Small intestine (tissue), 7 donors: ENCODE measurements at regions not wholly inside any gene's neighbourhood (a gene's known extent, or its start where the extent isn't known, plus 50 kb on each side); places are given as distances from the start of the nearest gene placed in this dataset.

Experiments used
- DNase-seq, 2 donors: peaks; one replicate each; pipeline versions ENCODE4 v3.0.0 to v3.0.0-alpha.2; 2013
- FAIRE-seq: peaks from 2 replicates; lab custom pipeline; 2012; peaks lifted over from hg19 to GRCh38; lab: Jason Lieb, UNC
- H3K27ac ChIP-seq, 3 donors: one replicate each; pipeline ENCODE4 v1.5.1; 2013; ENCODE audit warnings: low read length in 2 of 3, mild to moderate bottlenecking in 2 of 3, control low read depth in 1 of 3, inconsistent platforms in 1 of 3, low read depth in 1 of 3, moderate library complexity in 1 of 3
- H3K27me3 ChIP-seq, 3 donors: one replicate each; pipeline ENCODE4 v1.6.1; 2013; ENCODE audit warnings: low read length in 3 of 3, inconsistent platforms in 1 of 3; ENCODE audit not compliant: control insufficient read depth in 3 of 3, insufficient read depth in 3 of 3
- H3K36me3 ChIP-seq, 3 donors: one replicate each; pipeline ENCODE4 v1.6.1; 2013; ENCODE audit warnings: low read length in 3 of 3, inconsistent platforms in 1 of 3, low read depth in 1 of 3, mild to moderate bottlenecking in 1 of 3, moderate library complexity in 1 of 3; ENCODE audit not compliant: control insufficient read depth in 3 of 3, insufficient read depth in 2 of 3
- H3K4me1 ChIP-seq, 3 donors: one replicate each; pipeline ENCODE4 v1.6.1; 2013; ENCODE audit warnings: low read length in 2 of 3, inconsistent platforms in 1 of 3, low read depth in 1 of 3, mild to moderate bottlenecking in 1 of 3, moderate library complexity in 1 of 3; ENCODE audit not compliant: control insufficient read depth in 3 of 3, insufficient read depth in 2 of 3
- H3K4me3 ChIP-seq, 3 donors: one replicate each; pipeline ENCODE4 v1.5.1; 2013; ENCODE audit warnings: low read length in 3 of 3, control low read depth in 1 of 3, inconsistent platforms in 1 of 3, low read depth in 1 of 3, mild to moderate bottlenecking in 1 of 3, moderate library complexity in 1 of 3
- H3K9me3 ChIP-seq, 2 donors: one replicate each; pipeline ENCODE4 v1.6.1; 2013; ENCODE audit warnings: low read depth in 1 of 2, low read length in 1 of 2; ENCODE audit not compliant: control insufficient read depth in 2 of 2, insufficient read depth in 1 of 2
- WGBS, 3 donors: extraction: QIAGEN DNeasy Blood & Tissue Kit; methylation state at CpG; one replicate each; pipeline ENCODE4 v1.1.7; 2013; 5-methylcytosine and 5-hydroxymethylcytosine counted together
- donor health status: healthy with polysubstance abuse.
- donor health status: control.
- donor health status: control.
- donor health status: Bipolar disorder and iron deficiency.
- donor health status: healthy.

- no peak for DNase-seq
- H3K4me1 ChIP-seq: no peaks in the 10 kb centered on the region
- H3K27ac ChIP-seq: no peak overlapping the region
- no peaks in the 10 kb centered on the region for H3K36me3 ChIP-seq
- H3K9me3 ChIP-seq: no peaks in the 10 kb centered on the region
- H3K4me3 ChIP-seq: no peak overlapping the region
- FAIRE-seq: no peak
- 78 to 84% (median 83%) methylated on average over 3 of the region's 3 CpGs for WGBS, 3 donors
- no peaks in the 10 kb centered on the region for H3K27me3 ChIP-seq
These were observed 570.5 kb downstream of the TDRD15 start for GRCh38 chr2:21694079-21694878.

GRCh38 chr2:21696900-21697299 lies 573.1 kb downstream of the TDRD15 start:
- H3K9me3 ChIP-seq: no peaks in the 10 kb centered on the region
- WGBS, 3 donors: 65 to 80% (median 71%) methylated on average over 4 of the region's 4 CpGs
- no peak for DNase-seq
- no peaks in the 10 kb centered on the region for H3K36me3 ChIP-seq
- H3K4me3 ChIP-seq: no peak overlapping the region
- no peaks in the 10 kb centered on the region for H3K4me1 ChIP-seq
- FAIRE-seq: no peak
- no peaks in the 10 kb centered on the region for H3K27me3 ChIP-seq
- no peak overlapping the region for H3K27ac ChIP-seq

- DNase-seq: no peak
- H3K27me3 ChIP-seq: no peaks in the 10 kb centered on the region
- FAIRE-seq: no peak
- no peak overlapping the region for H3K4me3 ChIP-seq
- no peaks in the 10 kb centered on the region for H3K36me3 ChIP-seq
- no peaks in the 10 kb centered on the region for H3K9me3 ChIP-seq
- H3K4me1 ChIP-seq: no peaks in the 10 kb centered on the region
- no peak overlapping the region for H3K27ac ChIP-seq
These were observed 576.9 kb downstream of the TDRD15 start for GRCh38 chr2:21700644-21701043.

- H3K27ac ChIP-seq: no peak overlapping the region
- H3K27me3 ChIP-seq: no peaks in the 10 kb centered on the region
- H3K36me3 ChIP-seq: no peaks in the 10 kb centered on the region
- no peak for FAIRE-seq
- DNase-seq: no peak
- no peaks in the 10 kb centered on the region for H3K9me3 ChIP-seq
- WGBS, 3 donors: 45 to 67% (median 58%) methylated on average over 4 of the region's 4 CpGs
- no peak overlapping the region for H3K4me3 ChIP-seq
- no peaks in the 10 kb centered on the region for H3K4me1 ChIP-seq
These were observed 586.3 kb downstream of the TDRD15 start for GRCh38 chr2:21710031-21710430.

- H3K4me3 ChIP-seq: no peak overlapping the region
- FAIRE-seq (no peak), DNase-seq (no peak)
- H3K27me3 ChIP-seq: no peaks in the 10 kb centered on the region
- no peaks in the 10 kb centered on the region for H3K4me1 ChIP-seq
- no peaks in the 10 kb centered on the region for H3K9me3 ChIP-seq
- no peaks in the 10 kb centered on the region for H3K36me3 ChIP-seq
- 60 to 79% (median 61%) methylated on average over 3 of the region's 3 CpGs for WGBS, 3 donors
- no peak overlapping the region for H3K27ac ChIP-seq
These were observed 586.7 kb downstream of the TDRD15 start for GRCh38 chr2:21710496-21710895.

- Histone ChIP-seq H3K27ac (no peak overlapping the region), H3K4me1 (no peaks in the 10 kb centered on the region), H3K9me3 (no peaks in the 10 kb centered on the region), H3K27me3 (no peaks in the 10 kb centered on the region), H3K4me3 (no peak overlapping the region), H3K36me3 (no peaks in the 10 kb centered on the region)
- WGBS, 3 donors: 47 to 54% (median 53%) methylated on average over 4 of the region's 4 CpGs
- no peak for FAIRE-seq
- no peak for DNase-seq
These were observed 592.1 kb downstream of the TDRD15 start for GRCh38 chr2:21715887-21716286.

- Histone ChIP-seq H3K4me3 (no peak overlapping the region), H3K27me3 (no peaks in the 10 kb centered on the region), H3K4me1 (no peaks in the 10 kb centered on the region), H3K9me3 (no peaks in the 10 kb centered on the region), H3K36me3 (no peaks in the 10 kb centered on the region), H3K27ac (no peak overlapping the region)
- WGBS, 3 donors: 38 to 48% (median 48%) methylated on average over 4 of the region's 4 CpGs
- no peak for DNase-seq
- FAIRE-seq: no peak
These were observed 603.3 kb downstream of the TDRD15 start for GRCh38 chr2:21727101-21727500.

- Histone ChIP-seq H3K4me3 (no peak overlapping the region), H3K27me3 (no peaks in the 10 kb centered on the region), H3K36me3 (no peaks in the 10 kb centered on the region), H3K4me1 (no peaks in the 10 kb centered on the region), H3K27ac (no peak overlapping the region), H3K9me3 (no peaks in the 10 kb centered on the region)
- DNase-seq: no peak
- no peak for FAIRE-seq
- WGBS, 3 donors: 83 to 90% (median 86%) methylated on average over 2 of the region's 2 CpGs
These were observed 604.4 kb downstream of the TDRD15 start for GRCh38 chr2:21728133-21728532.

GRCh38 chr2:21730141-21730540 lies 606.4 kb downstream of the TDRD15 start:
- Histone ChIP-seq H3K9me3 (no peaks in the 10 kb centered on the region), H3K4me3 (no peak overlapping the region), H3K27me3 (no peaks in the 10 kb centered on the region), H3K4me1 (no peaks in the 10 kb centered on the region), H3K36me3 (no peaks in the 10 kb centered on the region), H3K27ac (no peak overlapping the region)
- WGBS, 3 donors: 70 to 77% (median 76%) methylated on average over 3 of the region's 3 CpGs
- DNase-seq: no peak
- FAIRE-seq: no peak
